Suprapubic skin (tissue), 4 donors: ENCODE measurements at regions not wholly inside any gene's neighbourhood (a gene's known extent, or its start where the extent isn't known, plus 50 kb on each side); places are given as distances from the start of the nearest gene placed in this dataset.

Source experiments
- DNase-seq, 2 donors: peaks; one replicate each; pipeline ENCODE4 v3.0.0-alpha.2; 2019; ENCODE audit warnings: low spot score in 2 of 2
- H3K27ac ChIP-seq: fragments of 200-600 bp; sonication (generic); one replicate; pipeline ENCODE4 v1.5.1; 2019
- H3K27me3 ChIP-seq: fragments of 200-600 bp; sonication (generic); one replicate; pipeline ENCODE4 v1.5.1; 2019
- H3K36me3 ChIP-seq: fragments of 200-600 bp; sonication (generic); one replicate; pipeline ENCODE4 v1.5.1; 2019
- H3K4me1 ChIP-seq: fragments of 200-600 bp; sonication (generic); one replicate; pipeline ENCODE4 v1.5.1; 2019
- H3K4me3 ChIP-seq: fragments of 200-600 bp; sonication (generic); one replicate; pipeline ENCODE4 v1.5.1; 2019; ENCODE audit warnings: mild to moderate bottlenecking
- H3K9me3 ChIP-seq: fragments of 200-600 bp; sonication (generic); one replicate; pipeline ENCODE4 v1.5.1; 2019
- CTCF ChIP-seq, 2 donors: fragments of 200-600 bp in 1 of 2; fragments of 450-650 bp in 1 of 2; sonication (generic) in 1 of 2; IDR thresholded peaks; one replicate each; pipeline ENCODE4 v1.5.1; 2016 to 2019; ENCODE audit warnings: antibody characterized with exemption in 2 of 2, mild to moderate bottlenecking in 1 of 2, moderate library complexity in 1 of 2
- EP300 ChIP-seq: sonication (generic); formaldehyde crosslinking; IDR thresholded peaks from one replicate; pipeline ENCODE4 v1.6.1; 2017; ENCODE audit warnings: antibody characterized with exemption
- POLR2A ChIP-seq, 2 donors: fragments of 450-650 bp; IDR thresholded peaks; one replicate each; pipeline ENCODE4 v1.6.1; 2017; ENCODE audit warnings: antibody characterized with exemption in 2 of 2, mild to moderate bottlenecking in 2 of 2, moderate library complexity in 2 of 2
- POLR2AphosphoS5 ChIP-seq, 3 donors: sonication (generic); formaldehyde crosslinking; IDR thresholded peaks; one replicate each; pipeline ENCODE4 v1.6.1; 2017; ENCODE audit warnings: antibody characterized with exemption in 3 of 3
- WGBS: methylation state at CpG from one replicate; pipeline ENCODE4 v1.1.5; 2018; 5-methylcytosine and 5-hydroxymethylcytosine counted together

GRCh38 chr13:85040215-85040614 lies 759.0 kb downstream of the SLITRK6 start:
- WGBS, result 77% methylated on average over 1 of the region's 1 CpG
- no peaks in the 10 kb centered on the region for H3K36me3 ChIP-seq
- H3K4me3 ChIP-seq, result no peak overlapping the region
- no peak overlapping the region for H3K27ac ChIP-seq
- no peak for TF ChIP-seq POLR2AphosphoS5 (IDR thresholded peaks at IDR 0.05)
- no peak for TF ChIP-seq POLR2A (IDR thresholded peaks at IDR 0.05)
- TF ChIP-seq EP300, result no peak
- no peak for TF ChIP-seq CTCF (IDR thresholded peaks at IDR 0.05)
- no peak for DNase-seq
- no peaks in the 10 kb centered on the region for H3K4me1 ChIP-seq
- no peaks in the 10 kb centered on the region for H3K27me3 ChIP-seq
- no peaks in the 10 kb centered on the region for H3K9me3 ChIP-seq

DNA sequence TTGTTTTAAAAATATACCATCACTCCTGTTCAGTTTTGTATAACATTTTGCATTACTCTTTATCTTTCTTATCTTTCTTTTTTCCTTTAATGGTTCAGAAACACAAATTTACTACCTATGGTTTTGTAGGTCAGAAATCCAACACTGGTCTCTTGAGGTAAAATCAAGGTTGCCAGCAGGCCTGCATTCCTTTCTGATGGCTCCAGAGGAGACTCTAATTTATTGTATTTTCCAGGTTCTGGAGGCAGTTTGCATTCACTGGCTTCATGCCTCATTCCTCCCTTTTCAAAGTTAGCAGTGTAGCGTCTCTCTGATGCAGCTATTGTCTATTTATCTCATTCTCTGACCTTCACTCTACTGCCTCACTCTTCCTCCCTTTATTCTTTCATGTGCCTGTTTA lies 767.4 kb downstream of the SLITRK6 start:
- no peak overlapping the region for H3K4me3 ChIP-seq
- no peaks in the 10 kb centered on the region for H3K4me1 ChIP-seq
- H3K27ac ChIP-seq, result no peak overlapping the region
- 42% methylated on average over 1 of the region's 1 CpG for WGBS
- no peak for DNase-seq
- TF ChIP-seq CTCF (IDR thresholded peaks at IDR 0.05) (no peak), EP300 (no peak), POLR2A (IDR thresholded peaks at IDR 0.05) (no peak), POLR2AphosphoS5 (IDR thresholded peaks at IDR 0.05) (no peak)
- peaks cover 4% of the 10 kb centered on the region for H3K9me3 ChIP-seq
- H3K27me3 ChIP-seq, result no peaks in the 10 kb centered on the region
- no peaks in the 10 kb centered on the region for H3K36me3 ChIP-seq

GRCh38 chr13:85028035-85028434 lies 771.2 kb downstream of the SLITRK6 start:
- no peak for TF ChIP-seq POLR2A (IDR thresholded peaks at IDR 0.05)
- no peak for TF ChIP-seq CTCF (IDR thresholded peaks at IDR 0.05)
- no peak for TF ChIP-seq EP300
- TF ChIP-seq POLR2AphosphoS5 (IDR thresholded peaks at IDR 0.05), result no peak
- WGBS, result 93% methylated on average over 3 of the region's 3 CpGs
- Histone ChIP-seq H3K36me3 (no peaks in the 10 kb centered on the region), H3K27me3 (no peaks in the 10 kb centered on the region), H3K9me3 (peaks cover 10% of the 10 kb centered on the region), H3K4me1 (no peaks in the 10 kb centered on the region), H3K4me3 (no peak overlapping the region), H3K27ac (no peak overlapping the region)
- no peak for DNase-seq

- H3K27me3 ChIP-seq, result no peaks in the 10 kb centered on the region
- TF ChIP-seq EP300 (no peak), CTCF (IDR thresholded peaks at IDR 0.05) (no peak), POLR2AphosphoS5 (IDR thresholded peaks at IDR 0.05) (no peak), POLR2A (IDR thresholded peaks at IDR 0.05) (no peak)
- H3K9me3 ChIP-seq, result peaks cover under 1% of the 10 kb centered on the region
- WGBS, result 81% methylated on average over 1 of the region's 1 CpG
- no peak for DNase-seq
- H3K4me3 ChIP-seq, result no peak overlapping the region
- H3K27ac ChIP-seq, result no peak overlapping the region
- no peaks in the 10 kb centered on the region for H3K4me1 ChIP-seq
- no peaks in the 10 kb centered on the region for H3K36me3 ChIP-seq
Observed at GRCh38 chr13:85019121-85019520, 780.1 kb downstream of the SLITRK6 start.

GRCh38 chr13:85013006-85013405 lies 786.2 kb downstream of the SLITRK6 start:
- Histone ChIP-seq H3K4me1 (no peaks in the 10 kb centered on the region), H3K36me3 (no peaks in the 10 kb centered on the region), H3K27me3 (no peaks in the 10 kb centered on the region), H3K9me3 (no peaks in the 10 kb centered on the region), H3K27ac (no peak overlapping the region), H3K4me3 (no peak overlapping the region)
- TF ChIP-seq POLR2AphosphoS5 (IDR thresholded peaks at IDR 0.05), result no peak
- no peak for TF ChIP-seq CTCF (IDR thresholded peaks at IDR 0.05)
- TF ChIP-seq POLR2A (IDR thresholded peaks at IDR 0.05), result no peak
- TF ChIP-seq EP300, result no peak
- DNase-seq, result no peak
